GM21526 (cell line): ENCODE measurements at regions not wholly inside any gene's neighbourhood (a gene's known extent, or its start where the extent isn't known, plus 50 kb on each side); places are given as distances from the start of the nearest gene placed in this dataset.
A peak's percentile ranks its signal among the peaks of the same experiment; 100 is the strongest.

Experiments
- ATAC-seq: cut with Tn5 transposase; IDR thresholded peaks from one replicate; pipeline ENCODE4 v1.9.1; 2021; ENCODE audit warnings: moderate library complexity; ENCODE audit not compliant: unreplicated experiment, low FRiP score

GRCh38 chr1:58992643-58993042, 208.8 kb upstream of the JUN start:
- no peak for ATAC-seq

GRCh38 chr1:58993403-58993802, 209.6 kb upstream of the JUN start:
- ATAC-seq = no peak

DNA sequence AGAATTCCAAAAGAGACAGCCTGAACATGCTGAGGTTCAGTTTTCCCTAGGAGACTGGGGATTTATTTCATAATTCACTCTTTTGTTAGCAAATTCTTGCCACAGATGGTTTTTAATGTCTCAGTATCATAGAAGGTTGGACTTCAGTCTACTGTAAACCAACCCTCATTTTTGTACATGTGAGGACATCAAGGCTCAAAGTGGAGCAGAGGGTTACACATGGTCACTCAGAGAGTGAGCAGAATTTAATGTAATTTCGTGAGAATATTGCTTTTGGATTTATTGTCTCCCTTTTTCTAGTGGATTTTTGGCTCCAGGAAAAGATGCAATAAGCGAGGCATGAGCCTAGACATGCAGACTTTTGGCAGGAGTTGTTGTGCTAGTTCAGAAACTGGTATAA, 210.8 kb upstream of the JUN start:
- no peak for ATAC-seq

GRCh38 chr1:58996341-58997059, 212.7 kb upstream of the JUN start:
- ATAC-seq = peak; percentile 73

- peak; percentile 52 for ATAC-seq
Observed at GRCh38 chr1:58997060-58997411, 213.2 kb upstream of the JUN start.

GRCh38 chr1:58997637-58998036, 213.8 kb upstream of the JUN start:
- no peak for ATAC-seq

DNA sequence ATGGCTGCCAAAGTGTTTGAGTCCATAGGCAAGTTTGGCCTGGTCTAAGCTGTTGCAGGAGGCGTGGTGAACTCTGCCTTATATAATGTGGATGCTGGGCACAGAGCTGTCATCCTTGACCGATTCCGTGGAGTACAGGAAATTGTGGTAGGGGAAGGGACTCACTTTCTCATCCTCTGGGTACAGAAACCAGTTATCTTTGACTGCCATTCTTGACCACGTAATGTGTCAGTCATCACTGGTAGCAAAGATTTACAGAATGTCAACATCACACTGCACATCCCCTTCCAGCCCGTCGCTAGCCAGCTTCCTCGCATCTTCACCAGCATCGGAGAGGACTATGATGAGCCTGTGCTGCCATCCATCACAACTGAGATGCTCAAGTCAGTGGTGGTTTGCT, 215.8 kb upstream of the JUN start:
- no peak for ATAC-seq

GRCh38 chr1:59004755-59005154, 220.9 kb upstream of the JUN start:
- no peak for ATAC-seq

DNA sequence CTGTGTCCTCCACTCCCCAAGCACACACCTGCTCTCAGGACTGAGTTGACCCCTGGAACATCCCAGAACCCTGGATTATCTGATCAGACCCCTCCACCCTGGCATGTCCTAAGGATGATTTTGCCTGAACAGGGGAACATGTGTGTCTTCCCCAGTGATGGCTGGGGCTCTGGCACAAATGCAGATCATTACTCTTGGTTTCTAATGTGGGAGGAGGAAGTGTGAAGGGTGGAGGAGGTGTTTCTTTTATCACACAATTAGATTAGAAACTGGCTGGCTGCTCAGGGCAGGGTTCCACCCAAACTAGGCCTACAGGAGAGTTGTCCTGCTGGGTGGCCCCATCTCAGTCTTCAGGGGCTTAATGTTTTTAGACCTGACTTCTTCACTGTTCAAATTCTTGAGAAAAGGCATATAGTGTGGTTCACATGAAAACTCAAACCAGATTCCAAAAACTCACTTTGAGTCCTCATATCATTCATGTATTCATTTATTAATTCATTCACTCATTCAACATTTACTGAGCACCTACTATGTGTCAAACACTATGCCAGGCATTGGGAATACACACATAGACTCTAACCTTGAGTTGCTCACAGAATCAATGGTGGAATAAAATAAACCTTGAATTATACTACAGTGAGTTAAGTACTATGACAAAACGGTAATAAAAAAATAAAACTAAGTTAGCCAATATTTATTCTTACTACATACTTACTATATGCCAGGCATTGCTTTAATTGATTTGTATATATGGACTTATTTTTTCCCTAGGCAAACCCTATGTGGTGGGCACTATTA, 221.8 kb upstream of the JUN start:
- peak; percentile 69 for ATAC-seq

GRCh38 chr1:59006289-59006658, 222.4 kb upstream of the JUN start:
- no peak for ATAC-seq

DNA sequence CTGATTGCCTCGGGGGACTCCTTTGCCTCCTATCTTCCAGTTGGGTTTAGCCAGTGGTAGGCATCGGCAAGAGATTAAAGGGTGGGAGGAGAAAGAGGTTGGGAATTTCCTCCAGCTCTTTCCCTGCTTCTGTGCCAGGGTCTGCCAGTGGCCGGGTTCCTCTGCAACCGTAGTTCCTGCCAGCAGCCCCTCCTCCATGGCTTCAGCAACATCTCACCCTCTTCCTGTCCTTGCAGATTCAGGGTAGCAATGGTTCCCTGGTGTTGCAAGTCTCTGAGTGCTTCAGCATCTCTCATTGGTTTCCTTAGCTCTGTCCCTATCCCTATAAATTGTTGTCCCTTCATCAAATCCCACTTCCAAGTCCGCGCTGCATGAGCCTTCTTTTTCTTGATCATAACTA, 223.1 kb upstream of the JUN start:
- no peak for ATAC-seq

DNA sequence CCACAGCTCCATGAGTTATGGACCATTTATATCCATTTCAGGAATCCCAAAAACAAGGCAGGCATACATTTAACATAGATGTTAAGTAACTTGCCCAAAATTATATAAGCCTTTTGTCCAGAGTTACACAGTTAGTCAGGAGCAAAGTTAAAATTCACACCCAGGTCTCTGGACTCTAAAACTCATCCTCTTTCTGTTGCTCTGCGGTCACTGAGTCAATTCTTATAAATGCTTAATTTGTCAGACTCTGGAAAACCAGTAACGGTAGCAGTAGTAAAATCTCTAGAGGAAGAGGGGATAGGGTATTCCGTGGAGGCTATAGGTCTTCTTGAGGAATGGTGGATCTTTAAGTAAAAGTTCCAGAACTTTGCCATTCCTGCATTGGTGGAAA, 223.6 kb upstream of the JUN start:
- ATAC-seq = no peak

DNA sequence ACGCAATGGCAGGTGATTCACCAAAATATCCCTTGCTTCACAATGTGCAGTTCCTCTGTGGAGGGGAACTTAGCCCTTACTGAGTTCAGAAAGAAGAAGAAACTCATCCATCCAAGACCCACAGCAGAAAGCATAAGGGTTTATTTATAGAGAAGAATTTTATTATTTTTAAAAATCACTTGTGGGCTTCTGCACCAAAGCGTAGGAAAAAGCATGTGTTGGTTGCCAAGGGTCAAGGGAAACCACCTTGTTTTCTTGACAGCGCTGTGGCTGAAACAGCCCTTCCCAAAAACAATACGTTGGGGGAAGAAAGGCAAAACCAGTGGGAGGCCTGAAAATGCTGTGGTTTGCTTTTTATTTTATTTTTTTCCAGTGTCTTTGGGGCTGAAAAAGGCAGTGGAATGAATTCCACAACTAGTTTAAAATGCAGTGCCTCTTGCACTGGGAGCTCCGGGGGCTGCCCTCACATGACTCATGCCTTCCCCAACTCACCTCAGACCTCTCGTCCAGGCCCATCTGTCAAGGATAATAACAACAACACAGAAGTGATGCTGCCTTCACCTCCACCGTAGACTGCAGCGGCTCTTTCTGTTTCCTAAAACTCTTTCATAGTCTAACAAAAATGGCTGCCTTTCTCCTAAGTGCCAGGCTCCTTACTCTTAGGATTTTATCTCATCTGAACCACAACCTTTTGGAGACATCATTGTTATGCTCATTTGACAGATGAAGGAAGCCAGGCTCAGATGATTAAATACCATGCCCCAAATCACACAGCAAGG, 224.2 kb upstream of the JUN start:
- no peak for ATAC-seq

GRCh38 chr1:59008599-59009347, 224.9 kb upstream of the JUN start:
- ATAC-seq = no peak

GRCh38 chr1:59011663-59012062, 227.8 kb upstream of the JUN start:
- no peak for ATAC-seq

- ATAC-seq = no peak
Observed at GRCh38 chr1:59012378-59012777, 228.5 kb upstream of the JUN start.

GRCh38 chr1:59013276-59013927, 229.6 kb upstream of the JUN start:
- ATAC-seq = no peak

DNA sequence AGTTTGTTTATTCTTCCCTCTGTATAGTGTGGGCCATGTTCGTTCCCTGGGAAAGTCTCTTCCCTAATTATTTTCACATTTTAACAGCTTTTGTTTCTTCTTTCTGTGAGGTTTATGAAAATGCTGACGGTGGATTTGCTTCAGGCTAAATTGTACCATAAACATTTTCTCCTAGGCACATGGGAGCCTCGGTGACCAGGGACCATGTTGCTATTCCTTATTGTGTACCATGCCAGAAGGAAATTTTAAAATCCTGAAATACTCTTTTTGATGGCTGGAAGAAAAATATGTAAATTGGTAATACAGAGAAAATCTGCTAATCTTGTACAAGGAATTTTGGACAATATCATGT, 230.1 kb upstream of the JUN start:
- no peak for ATAC-seq

DNA sequence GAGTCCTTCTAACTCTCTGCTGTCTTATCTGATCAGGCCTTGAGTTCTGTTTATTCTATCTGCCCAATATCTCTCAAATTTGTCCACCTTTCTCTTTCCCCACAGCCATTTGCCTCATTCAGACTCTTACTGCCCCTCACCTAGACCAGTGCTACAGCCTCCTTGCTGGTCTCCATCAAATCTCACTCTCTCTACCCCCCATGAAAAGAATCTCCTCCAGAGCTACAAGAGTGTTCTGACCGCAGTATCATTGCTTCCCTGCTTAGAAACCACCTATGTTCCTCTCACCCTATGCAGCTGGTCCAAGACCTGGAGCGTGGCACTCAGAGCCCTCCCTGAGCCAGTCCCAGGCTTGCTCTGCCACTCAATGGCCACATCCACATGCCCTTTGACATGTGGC, 231.0 kb upstream of the JUN start:
- no peak for ATAC-seq

DNA sequence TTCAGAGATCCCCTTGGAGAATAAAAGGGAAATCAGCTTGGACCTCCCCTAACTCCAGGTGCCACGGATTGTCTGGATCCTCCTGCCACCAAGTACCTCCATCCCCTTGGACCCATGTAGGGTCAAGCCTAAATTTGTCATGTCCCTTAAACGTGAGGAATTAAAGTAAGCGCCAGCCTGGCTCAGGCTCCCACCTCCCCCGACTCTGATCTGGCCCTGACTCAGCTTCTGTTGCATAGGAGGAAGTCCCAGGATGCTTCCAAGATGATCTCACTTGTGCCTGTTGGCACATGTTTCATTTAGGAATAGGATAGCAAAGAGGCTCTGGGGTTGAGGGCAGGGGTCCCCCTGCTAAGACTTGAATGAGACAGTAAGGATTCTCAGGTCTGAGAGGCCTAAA, 231.9 kb upstream of the JUN start:
- ATAC-seq = no peak
